ENCODE measurements at regions not wholly inside any gene's neighbourhood (a gene's known extent, or its start where the extent isn't known, plus 50 kb on each side); places are given as distances from the start of the nearest gene placed in this dataset.

- TF ChIP-seq EP300 (IDR thresholded peaks at IDR 0.05) (no peak), CTCF (IDR thresholded peaks at IDR 0.05) (no peak), POLR2AphosphoS5 (IDR thresholded peaks at IDR 0.05) (no peak), POLR2A (IDR thresholded peaks at IDR 0.05) (no peak)
Observed at GRCh38 chr4:41331224-41331623, 74.5 kb downstream of the UCHL1 start.

Measured in sigmoid colon (tissue), 4 donors.